ENCODE measurements at regions not wholly inside any gene's neighbourhood (a gene's known extent, or its start where the extent isn't known, plus 50 kb on each side); places are given as distances from the start of the nearest gene placed in this dataset.

DNA sequence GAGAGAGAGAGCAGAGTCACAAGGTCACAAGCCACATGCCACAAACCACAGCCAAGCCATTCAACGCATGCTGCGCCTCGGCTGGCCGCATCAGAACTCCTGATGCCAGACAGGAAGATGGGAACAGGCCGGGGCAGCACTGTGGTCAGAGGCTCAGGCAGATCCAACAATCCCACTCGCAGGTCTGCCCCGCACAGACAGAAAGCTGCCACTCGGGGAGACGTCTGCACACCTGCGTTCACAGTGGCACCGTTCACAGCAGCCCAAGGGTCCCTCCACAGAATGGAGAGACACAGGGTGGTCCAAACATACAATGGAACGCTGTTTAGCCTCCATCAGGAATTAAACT, 408.8 kb downstream of the CTTN start:
- ChIA-PET CTCF (ENCODE audit: low intra/inter-chr PET ratio, low total read pairs) (no interaction called here), POLR2A (no interaction called here)
- WGBS (ENCODE audit: low lambda C conversion rate) = 100% methylated on average over 9 of the region's 12 CpGs
- no peak for DNase-seq (ENCODE audit: low spot score)
- H3K4me3 ChIP-seq (replicated peaks in 1 of 3; ENCODE audit: insufficient read depth in 1 of 3, low read depth in 2 of 3, low read length in 3 of 3) = no peak overlapping the region
- H3K9me3 ChIP-seq (ENCODE audit: low read length) = no peaks in the 10 kb centered on the region
- H3K79me2 ChIP-seq (ENCODE audit: insufficient read depth, low read length) = no peaks in the 10 kb centered on the region
- H3K27me3 ChIP-seq (ENCODE audit: control insufficient read depth in 1 of 2, insufficient read depth in 2 of 2, low read length in 2 of 2) = no peaks in the 10 kb centered on the region
- H3K4me1 ChIP-seq (ENCODE audit: insufficient read depth, low read length) = no peaks in the 10 kb centered on the region; the same call in 1 of the 2 replicates
- no peak overlapping the region for H2AFZ ChIP-seq (ENCODE audit: low read length)
- in situ Hi-C loops (cut with HindIII; ENCODE audit: extremely low pct_ligation_motif_present, low pct_unique_long_range_greater_than_20kb) (no loop called here), intact Hi-C loops (cut with micrococcal nuclease; ENCODE audit: unreplicated experiment) (no loop called here)
- FAIRE-seq = no peak
- no TSS peak for BruUV-seq (replicated peaks)
- peaks cover 5% of the 10 kb centered on the region; the same call in 1 of the 2 replicates for H4K20me1 ChIP-seq (ENCODE audit: insufficient read depth, low read length)
- no peak for ATAC-seq
- no peak for TF ChIP-seq SIN3B (IDR thresholded peaks at IDR 0.05; ENCODE audit: low read length)
- no peak for TF ChIP-seq ZNF274 (CRISPR knock-in tag; IDR thresholded peaks at IDR 0.05)
- TF ChIP-seq ARID2 (CRISPR knock-in tag; IDR thresholded peaks at IDR 0.05; ENCODE audit: borderline replicate concordance) = no peak
- TF ChIP-seq TARDBP (CRISPR knock-in tag; IDR thresholded peaks at IDR 0.05) = no peak
- no peak for TF ChIP-seq ZNF432 (CRISPR knock-in tag; IDR thresholded peaks at IDR 0.05; ENCODE audit: borderline replicate concordance)
- no peak for TF ChIP-seq STAG1 (CRISPR knock-in tag; IDR thresholded peaks at IDR 0.05)
- TF ChIP-seq RBM22 (optimal IDR thresholded peaks at IDR 0.05; ENCODE audit: low read length) = peak; percentile 15
- H3K27ac ChIP-seq (ENCODE audit: extremely low read length, insufficient read depth, low read length) = no peak overlapping the region
- no peak overlapping the region for H3K9ac ChIP-seq (ENCODE audit: insufficient read depth, low read depth, low read length)
- peaks cover 33 to 84% of the 10 kb centered on the region in 2 experiments; a peak in 4 of 5 replicates for H3K36me3 ChIP-seq (replicated peaks in 1 of 2; ENCODE audit: control insufficient read depth in 1 of 2, insufficient read depth in 2 of 2, low read length in 2 of 2)
- H3K4me2 ChIP-seq (ENCODE audit: low read depth, low read length) = no peak overlapping the region

- intact Hi-C loops (cut with micrococcal nuclease; ENCODE audit: unreplicated experiment) = no loop called here
- no peaks in the 10 kb centered on the region; the same call in 1 of the 2 replicates for H3K4me1 ChIP-seq (ENCODE audit: insufficient read depth, low read length)
- FAIRE-seq (no peak), ATAC-seq (no peak), DNase-seq (ENCODE audit: low spot score) (no peak)
- CTCF ChIA-PET (ENCODE audit: low intra/inter-chr PET ratio, low total read pairs) = no interaction called here
- no peaks in the 10 kb centered on the region for H3K27me3 ChIP-seq (ENCODE audit: control insufficient read depth in 1 of 2, insufficient read depth in 2 of 2, low read length in 2 of 2)
- no peak overlapping the region for H3K4me3 ChIP-seq (replicated peaks in 1 of 3; ENCODE audit: insufficient read depth in 1 of 3, low read depth in 2 of 3, low read length in 3 of 3)
- in situ Hi-C loops (cut with HindIII; ENCODE audit: extremely low pct_ligation_motif_present, low pct_unique_long_range_greater_than_20kb) = no loop called here
- no peaks in the 10 kb centered on the region for H3K79me2 ChIP-seq (ENCODE audit: insufficient read depth, low read length)
- BruUV-seq (replicated peaks) = no TSS peak
- H3K4me2 ChIP-seq (ENCODE audit: low read depth, low read length) = no peak overlapping the region
- no peaks in the 10 kb centered on the region for H3K9me3 ChIP-seq (ENCODE audit: low read length)
- POLR2A ChIA-PET = no interaction called here
- H2AFZ ChIP-seq (ENCODE audit: low read length) = no peak overlapping the region
- H3K9ac ChIP-seq (ENCODE audit: insufficient read depth, low read depth, low read length) = no peak overlapping the region
- no peak overlapping the region for H3K27ac ChIP-seq (ENCODE audit: extremely low read length, insufficient read depth, low read length)
- peaks cover 5% of the 10 kb centered on the region; the same call in 1 of the 2 replicates for H4K20me1 ChIP-seq (ENCODE audit: insufficient read depth, low read length)
- peaks cover 41 to 82% of the 10 kb centered on the region in 2 experiments; a peak in 4 of 5 replicates for H3K36me3 ChIP-seq (replicated peaks in 1 of 2; ENCODE audit: control insufficient read depth in 1 of 2, insufficient read depth in 2 of 2, low read length in 2 of 2)
- WGBS (ENCODE audit: low lambda C conversion rate) = 97% methylated on average over 18 of the region's 21 CpGs
- no peak for TF ChIP-seq ZBTB21 (CRISPR knock-in tag; IDR thresholded peaks at IDR 0.05)
- TF ChIP-seq RXRA (CRISPR knock-in tag; IDR thresholded peaks at IDR 0.05) = no peak
- no peak for TF ChIP-seq TCF12 (IDR thresholded peaks at IDR 0.05)
- TF ChIP-seq TCF12 (CRISPR knock-in tag; IDR thresholded peaks at IDR 0.05) = no peak
- no peak for TF ChIP-seq SMYD3 (CRISPR knock-in tag; IDR thresholded peaks at IDR 0.05)
- TF ChIP-seq MIER2 (CRISPR knock-in tag; IDR thresholded peaks at IDR 0.05) = no peak
- TF ChIP-seq SNAPC4 (CRISPR knock-in tag; IDR thresholded peaks at IDR 0.05) = no peak
These were observed 410.5 kb downstream of the CTTN start for GRCh38 chr11:70808686-70809375.
